ENCODE measurements at regions not wholly inside any gene's neighbourhood (a gene's known extent, or its start where the extent isn't known, plus 50 kb on each side); places are given as distances from the start of the nearest gene placed in this dataset.

- TF ChIP-seq EZH2 (optimal IDR thresholded peaks at IDR 0.05; ENCODE audit: low read depth, low read length) (no peak), CTCF (IDR thresholded peaks at IDR 0.05; ENCODE audit: low read length) (no peak), EZH2phosphoT487 (IDR thresholded peaks at IDR 0.05; ENCODE audit: low read length) (no peak)
These were observed 125.7 kb upstream of the PEG3 start for GRCh38 chr19:56966225-56966696.
